Endothelial cell of umbilical vein (primary cell): ENCODE measurements at regions not wholly inside any gene's neighbourhood (a gene's known extent, or its start where the extent isn't known, plus 50 kb on each side); places are given as distances from the start of the nearest gene placed in this dataset.

Experiments
- BruUV-seq: library from RNA; stranded (reverse); fragments of 400-500 nt; replicated peaks from 2 replicates; lab custom pipeline; 2021; lab: Mats Ljungman, UMichigan
- CTCF ChIA-PET: fragments of 300-600, 350-600 bp; sonication (Branson Sonifier 250); formaldehyde crosslinking; loops from one replicate; lab custom pipeline; 2021; ENCODE audit warnings: antibody characterized with exemption, inconsistent platforms; lab: Charles Lee
- POLR2A ChIA-PET: fragments of 300-600, 350-600 bp; sonication (Branson Sonifier 250); formaldehyde crosslinking; loops from one replicate; lab custom pipeline; 2021; ENCODE audit warnings: antibody characterized with exemption, inconsistent platforms; lab: Charles Lee
- DNase-seq: peaks from one replicate; pipeline ENCODE4 v3.0.0-alpha.2; 2011; ENCODE audit warnings: low read depth, low spot score
- FAIRE-seq: peaks from 2 replicates; lab custom pipeline; 2011; peaks lifted over from hg19 to GRCh38; lab: Jason Lieb, UNC
- H2AFZ ChIP-seq: 2 replicates; pipeline ENCODE4 v1.6.0; 2012; ENCODE audit warnings: low read depth, low read length, control low read depth, inconsistent platforms
- H3K27ac ChIP-seq: 2 replicates; pipeline ENCODE4 v1.5.1; 2011; ENCODE audit warnings: low read depth, mild to moderate bottlenecking, control low read depth, low read length, moderate library complexity; ENCODE audit not compliant: insufficient read depth
- H3K27me3 ChIP-seq, 2 experiments: 2 replicates each; pipeline versions ENCODE4 v1.6.0 to v1.6.1; 2011; ENCODE audit warnings: low read length in 2 of 2, mixed read lengths in 1 of 2; ENCODE audit not compliant: control insufficient read depth in 2 of 2, insufficient read depth in 2 of 2
- H3K36me3 ChIP-seq, 2 experiments: 2 replicates in 1 of 2; 3 replicates in 1 of 2; pipeline ENCODE4 v1.5.1; 2011; ENCODE audit warnings: low read length in 2 of 2, mild to moderate bottlenecking in 1 of 2, moderate library complexity in 1 of 2; ENCODE audit not compliant: control insufficient read depth in 2 of 2, insufficient read depth in 2 of 2; ENCODE audit errors: extremely low read depth in 1 of 2
- H3K4me1 ChIP-seq: 3 replicates; pipeline ENCODE4 v1.5.1; 2011; ENCODE audit warnings: mild to moderate bottlenecking, low read length; ENCODE audit not compliant: control insufficient read depth, insufficient read depth; ENCODE audit errors: extremely low read depth
- H3K4me2 ChIP-seq: 2 replicates; pipeline ENCODE4 v1.6.1; 2011; ENCODE audit warnings: low read length, control low read depth, mixed read lengths; ENCODE audit not compliant: insufficient read depth
- H3K4me3 ChIP-seq, 3 experiments: fragments of 200-600 bp in 1 of 3; sonication (generic), shearing (Covaris generic) in 1 of 3; replicated peaks in 1 of 3; 2 replicates each; pipeline ENCODE4 v1.5.1; 2011 to 2016; ENCODE audit warnings: control low read depth in 3 of 3, low read length in 3 of 3, mild to moderate bottlenecking in 2 of 3, inconsistent platforms in 1 of 3, low read depth in 1 of 3, moderate library complexity in 1 of 3; ENCODE audit not compliant: insufficient read depth in 1 of 3
- H3K79me2 ChIP-seq: 2 replicates; pipeline ENCODE4 v1.6.0; 2012; ENCODE audit warnings: low read length, inconsistent platforms; ENCODE audit not compliant: control insufficient read depth, insufficient read depth
- H3K9ac ChIP-seq: replicated peaks from 2 replicates; pipeline ENCODE3; 2011; ENCODE audit warnings: low read length, control low read depth; ENCODE audit not compliant: insufficient read depth; ENCODE audit errors: extremely low read depth
- H3K9me1 ChIP-seq: replicated peaks from 3 replicates; pipeline ENCODE4 v1.6.0; 2011; ENCODE audit warnings: mild to moderate bottlenecking, low read length; ENCODE audit not compliant: control insufficient read depth, insufficient read depth; ENCODE audit errors: extremely low read depth
- H3K9me3 ChIP-seq: replicated peaks from 2 replicates; pipeline ENCODE4 v1.5.1; 2012; ENCODE audit warnings: low read length, inconsistent platforms; ENCODE audit not compliant: control insufficient read depth, insufficient read depth
- H4K20me1 ChIP-seq: replicated peaks from 2 replicates; pipeline ENCODE3; 2011; ENCODE audit warnings: mild to moderate bottlenecking, low read length; ENCODE audit not compliant: control insufficient read depth, insufficient read depth; ENCODE audit errors: extremely low read depth
- EZH2 ChIP-seq: IDR thresholded peaks from 2 replicates; pipeline ENCODE4 v1.6.1; 2012; ENCODE audit warnings: borderline replicate concordance, low read depth, mild to moderate bottlenecking, moderate library complexity, low read length, inconsistent platforms; ENCODE audit not compliant: severe bottlenecking
- FOS ChIP-seq: IDR thresholded peaks from 2 replicates; pipeline ENCODE4 v1.6.1; 2011; ENCODE audit warnings: mild to moderate bottlenecking, low read length, moderate library complexity, borderline replicate concordance; ENCODE audit not compliant: insufficient read depth
- GATA2 ChIP-seq: IDR thresholded peaks from 2 replicates; pipeline ENCODE4 v1.7.0; 2011; ENCODE audit warnings: low read depth, mild to moderate bottlenecking, moderate library complexity, mixed read lengths, low read length; ENCODE audit not compliant: insufficient read length, insufficient read depth
- JUN ChIP-seq: IDR thresholded peaks from 2 replicates; pipeline ENCODE4 v1.6.1; 2011; ENCODE audit warnings: borderline replicate concordance, low read depth; ENCODE audit not compliant: insufficient read length, insufficient read depth
- MYC ChIP-seq: IDR thresholded peaks from one replicate; pipeline ENCODE4 v1.6.1; 2011; ENCODE audit warnings: mild to moderate bottlenecking, low read depth, low read length
- POLR2A ChIP-seq: IDR thresholded peaks from 2 replicates; pipeline ENCODE4 v1.6.1; 2012; ENCODE audit warnings: low read depth, mild to moderate bottlenecking, control low read depth, low read length
- POLR2AphosphoS5 ChIP-seq: IDR thresholded peaks from 2 replicates; pipeline ENCODE4 v1.6.1; 2012; ENCODE audit warnings: low read depth, mild to moderate bottlenecking, control low read depth, low read length, moderate library complexity; ENCODE audit not compliant: insufficient read depth
- dilution Hi-C: fragments of 300-500 bp; cut with MboI; formaldehyde crosslinking; loops from one replicate; pipeline ENCODE4 v1.15.0; 2019; ENCODE audit warnings: low sequenced_read_pairs; ENCODE audit not compliant: extremely low pct_ligation_motif_present
- intact Hi-C: fragments of 100-400 bp; cut with micrococcal nuclease; formaldehyde crosslinking; loops from one replicate; pipeline ENCODE4 v1.10.0; 2022
- TF ChIP-seq, protein P1 (sequence below): IDR thresholded peaks from 2 replicates; pipeline ENCODE4 v1.6.1; 2011; ENCODE audit not compliant: insufficient read depth, insufficient read length
- TF ChIP-seq, protein P2 (sequence below), 2 donors: IDR thresholded peaks; 1 replicate in 1 of 2; 2 replicates in 1 of 2; pipeline ENCODE4 v1.5.1; 2011; ENCODE audit warnings: low read length in 2 of 2, mild to moderate bottlenecking in 2 of 2, moderate library complexity in 2 of 2, control low read depth in 1 of 2, inconsistent platforms in 1 of 2, low read depth in 1 of 2; ENCODE audit not compliant: insufficient read depth in 1 of 2; ENCODE audit errors: extremely low read depth in 1 of 2

DNA sequence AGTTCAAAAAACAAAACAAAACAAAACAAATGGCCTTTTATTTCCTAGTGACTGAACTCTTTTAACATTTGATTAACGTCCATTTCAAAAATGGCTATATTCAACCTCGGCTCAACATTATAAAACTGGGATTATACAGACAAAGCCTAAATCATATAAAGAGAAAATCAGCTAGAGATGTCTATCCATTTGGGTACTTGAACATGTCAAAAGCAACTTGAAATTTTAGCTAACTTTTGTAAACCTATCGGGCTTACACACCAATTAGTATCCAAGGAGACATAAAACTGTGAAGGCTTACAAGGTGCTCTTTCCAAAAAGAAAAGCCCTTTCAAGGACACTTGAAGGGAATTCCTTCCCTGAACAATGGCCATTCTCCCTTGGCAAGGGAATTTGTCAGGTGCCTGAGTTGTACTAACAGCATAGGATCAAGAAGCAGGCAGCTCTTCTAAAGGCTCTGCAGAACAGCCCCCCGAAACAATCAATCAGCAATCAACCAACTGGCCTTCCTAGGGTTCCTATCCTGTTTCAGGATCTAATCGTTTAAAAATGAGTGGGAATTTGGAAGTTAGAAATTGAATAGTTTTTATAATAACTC lies 633.7 kb upstream of the HTR2C start:
- intact Hi-C loops (no loop called here), dilution Hi-C loops (no loop called here)
- BruUV-seq: no TSS peak
- no peak for DNase-seq
- CTCF ChIA-PET: no interaction called here
- H3K4me2 ChIP-seq: no peak overlapping the region
- no peaks in the 10 kb centered on the region for H3K36me3 ChIP-seq
- no peaks in the 10 kb centered on the region for H3K4me1 ChIP-seq
- no peak overlapping the region for H2AFZ ChIP-seq
- TF ChIP-seq JUN (no peak), FOS (no peak), POLR2A (no peak), POLR2AphosphoS5 (no peak), EZH2 (no peak), GATA2 (no peak), MYC (no peak)
- TF ChIP-seq, protein P1, sequence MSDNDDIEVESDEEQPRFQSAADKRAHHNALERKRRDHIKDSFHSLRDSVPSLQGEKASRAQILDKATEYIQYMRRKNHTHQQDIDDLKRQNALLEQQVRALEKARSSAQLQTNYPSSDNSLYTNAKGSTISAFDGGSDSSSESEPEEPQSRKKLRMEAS: no peak
- TF ChIP-seq, protein P2, sequence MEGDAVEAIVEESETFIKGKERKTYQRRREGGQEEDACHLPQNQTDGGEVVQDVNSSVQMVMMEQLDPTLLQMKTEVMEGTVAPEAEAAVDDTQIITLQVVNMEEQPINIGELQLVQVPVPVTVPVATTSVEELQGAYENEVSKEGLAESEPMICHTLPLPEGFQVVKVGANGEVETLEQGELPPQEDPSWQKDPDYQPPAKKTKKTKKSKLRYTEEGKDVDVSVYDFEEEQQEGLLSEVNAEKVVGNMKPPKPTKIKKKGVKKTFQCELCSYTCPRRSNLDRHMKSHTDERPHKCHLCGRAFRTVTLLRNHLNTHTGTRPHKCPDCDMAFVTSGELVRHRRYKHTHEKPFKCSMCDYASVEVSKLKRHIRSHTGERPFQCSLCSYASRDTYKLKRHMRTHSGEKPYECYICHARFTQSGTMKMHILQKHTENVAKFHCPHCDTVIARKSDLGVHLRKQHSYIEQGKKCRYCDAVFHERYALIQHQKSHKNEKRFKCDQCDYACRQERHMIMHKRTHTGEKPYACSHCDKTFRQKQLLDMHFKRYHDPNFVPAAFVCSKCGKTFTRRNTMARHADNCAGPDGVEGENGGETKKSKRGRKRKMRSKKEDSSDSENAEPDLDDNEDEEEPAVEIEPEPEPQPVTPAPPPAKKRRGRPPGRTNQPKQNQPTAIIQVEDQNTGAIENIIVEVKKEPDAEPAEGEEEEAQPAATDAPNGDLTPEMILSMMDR (IDR thresholded peaks at IDR 0.05; ENCODE audit: extremely low read depth in 1 of 2, insufficient read depth in 1 of 2, low read depth in 1 of 2, low read length in 2 of 2): no peak
- H3K79me2 ChIP-seq: no peaks in the 10 kb centered on the region
- H3K9me1 ChIP-seq: no peaks in the 10 kb centered on the region
- FAIRE-seq: no peak
- no peak overlapping the region for H3K9ac ChIP-seq
- H3K9me3 ChIP-seq: no peaks in the 10 kb centered on the region
- no peak overlapping the region for H3K27ac ChIP-seq
- POLR2A ChIA-PET: no interaction called here
- no peak overlapping the region for H3K4me3 ChIP-seq
- no peaks in the 10 kb centered on the region for H3K27me3 ChIP-seq
- H4K20me1 ChIP-seq: no peaks in the 10 kb centered on the region
